ENCODE measurements at regions not wholly inside any gene's neighbourhood (a gene's known extent, or its start where the extent isn't known, plus 50 kb on each side); places are given as distances from the start of the nearest gene placed in this dataset.

- TF ChIP-seq GATA3 (IDR thresholded peaks at IDR 0.05; ENCODE audit: low read depth, low read length) (no peak), GATA2 (IDR thresholded peaks at IDR 0.05; ENCODE audit: low read depth, low read length) (no peak)
These were observed 410.0 kb upstream of the KCNH7 start for GRCh38 chr2:163248376-163249253.

DNA sequence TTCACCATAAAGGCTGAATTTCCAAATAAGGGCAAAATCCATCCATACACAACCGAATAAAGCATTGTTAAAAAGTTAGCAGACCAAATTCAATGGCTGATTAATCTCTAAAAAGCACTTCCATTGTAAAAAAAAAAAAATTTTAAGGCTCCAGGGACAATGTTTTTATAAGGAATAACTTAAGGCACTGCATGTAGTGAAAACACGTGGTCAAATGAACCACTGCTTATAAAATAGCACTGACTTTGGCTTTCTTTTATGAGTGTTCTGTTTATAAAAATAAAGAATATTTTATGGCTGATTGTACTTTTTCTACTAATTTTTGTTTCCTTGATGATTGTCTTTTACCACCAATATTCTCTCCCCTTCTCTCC, 409.3 kb upstream of the KCNH7 start:
- TF ChIP-seq GATA3 (IDR thresholded peaks at IDR 0.05; ENCODE audit: low read depth, low read length) = no peak
- TF ChIP-seq GATA2 (IDR thresholded peaks at IDR 0.05; ENCODE audit: low read depth, low read length) = no peak

- TF ChIP-seq GATA3 (IDR thresholded peaks at IDR 0.05; ENCODE audit: low read depth, low read length) = no peak
- no peak for TF ChIP-seq GATA2 (IDR thresholded peaks at IDR 0.05; ENCODE audit: low read depth, low read length)
These were observed 408.7 kb upstream of the KCNH7 start for GRCh38 chr2:163247156-163247846.

DNA sequence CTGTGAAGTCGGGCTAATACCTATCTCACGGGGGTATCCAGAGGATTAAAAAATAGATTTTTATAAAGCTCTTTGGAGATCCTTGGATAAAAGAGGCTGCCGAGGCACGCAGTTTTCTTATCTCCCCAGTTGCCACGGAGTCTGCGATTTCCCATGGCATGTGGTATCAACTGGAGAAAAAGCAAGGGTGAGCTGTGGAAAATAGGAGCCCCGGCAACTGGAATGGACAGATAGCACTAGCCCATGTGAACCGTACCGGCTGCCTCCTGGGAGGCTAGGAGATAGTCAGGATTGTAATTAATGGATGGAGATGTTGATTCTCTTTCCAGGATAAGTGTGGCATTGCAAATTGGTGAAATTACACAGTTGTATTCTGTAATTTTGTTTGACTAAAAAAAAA, 407.6 kb upstream of the KCNH7 start:
- TF ChIP-seq GATA2 (IDR thresholded peaks at IDR 0.05; ENCODE audit: low read depth, low read length) = no peak

- no peak for TF ChIP-seq GATA2 (IDR thresholded peaks at IDR 0.05; ENCODE audit: low read depth, low read length)
- no peak for TF ChIP-seq GATA3 (IDR thresholded peaks at IDR 0.05; ENCODE audit: low read depth, low read length)
These were observed 398.0 kb upstream of the KCNH7 start for GRCh38 chr2:163236553-163236952.

DNA sequence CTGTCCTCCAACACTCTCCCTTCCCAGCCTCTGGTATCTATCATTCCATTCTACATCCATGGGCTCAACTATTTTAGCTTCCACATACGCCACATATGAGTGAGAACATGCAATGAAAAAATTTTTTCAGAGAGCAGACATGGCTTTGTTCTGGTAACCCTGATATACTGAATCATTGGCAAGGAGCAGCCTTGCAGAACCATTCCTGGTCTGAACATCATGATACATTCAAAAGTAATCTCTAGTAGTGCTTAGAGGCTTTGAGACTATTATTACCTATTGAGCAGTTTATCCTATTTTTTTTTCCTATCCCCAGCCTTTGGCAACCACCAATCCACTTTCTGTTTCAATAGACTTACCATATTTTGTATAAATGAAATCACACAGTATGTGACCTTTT, 393.1 kb upstream of the KCNH7 start:
- TF ChIP-seq GATA2 (IDR thresholded peaks at IDR 0.05; ENCODE audit: low read depth, low read length) (no peak), GATA3 (IDR thresholded peaks at IDR 0.05; ENCODE audit: low read depth, low read length) (no peak)

GRCh38 chr2:163213661-163214081, 375.1 kb upstream of the KCNH7 start:
- TF ChIP-seq GATA3 (IDR thresholded peaks at IDR 0.05; ENCODE audit: low read depth, low read length) (no peak), GATA2 (IDR thresholded peaks at IDR 0.05; ENCODE audit: low read depth, low read length) (no peak)

DNA sequence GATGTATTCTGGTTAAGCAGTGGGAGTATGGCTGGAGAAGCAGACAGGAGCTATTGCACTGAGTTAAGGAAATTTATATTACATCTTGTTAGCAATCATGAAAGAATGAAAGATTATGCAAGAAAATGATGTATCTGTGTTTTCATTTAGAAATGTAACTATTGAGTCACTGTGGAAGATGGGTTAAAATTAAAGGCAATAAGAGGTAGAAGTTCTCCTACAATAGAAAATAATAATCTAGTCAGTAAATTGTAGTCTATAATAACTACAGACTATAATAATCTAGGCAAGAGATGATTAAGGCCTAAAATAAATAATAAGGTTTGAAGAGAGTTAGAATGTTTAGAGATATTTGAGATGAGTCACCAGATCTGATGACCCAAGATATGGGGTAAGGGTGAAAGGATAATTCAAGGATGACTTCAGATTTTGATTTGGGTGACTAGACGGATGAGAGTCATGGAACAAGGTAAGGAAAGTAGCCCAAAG, 371.9 kb upstream of the KCNH7 start:
- TF ChIP-seq GATA2 (IDR thresholded peaks at IDR 0.05; ENCODE audit: low read depth, low read length) (no peak), GATA3 (IDR thresholded peaks at IDR 0.05; ENCODE audit: low read depth, low read length) (no peak)

DNA sequence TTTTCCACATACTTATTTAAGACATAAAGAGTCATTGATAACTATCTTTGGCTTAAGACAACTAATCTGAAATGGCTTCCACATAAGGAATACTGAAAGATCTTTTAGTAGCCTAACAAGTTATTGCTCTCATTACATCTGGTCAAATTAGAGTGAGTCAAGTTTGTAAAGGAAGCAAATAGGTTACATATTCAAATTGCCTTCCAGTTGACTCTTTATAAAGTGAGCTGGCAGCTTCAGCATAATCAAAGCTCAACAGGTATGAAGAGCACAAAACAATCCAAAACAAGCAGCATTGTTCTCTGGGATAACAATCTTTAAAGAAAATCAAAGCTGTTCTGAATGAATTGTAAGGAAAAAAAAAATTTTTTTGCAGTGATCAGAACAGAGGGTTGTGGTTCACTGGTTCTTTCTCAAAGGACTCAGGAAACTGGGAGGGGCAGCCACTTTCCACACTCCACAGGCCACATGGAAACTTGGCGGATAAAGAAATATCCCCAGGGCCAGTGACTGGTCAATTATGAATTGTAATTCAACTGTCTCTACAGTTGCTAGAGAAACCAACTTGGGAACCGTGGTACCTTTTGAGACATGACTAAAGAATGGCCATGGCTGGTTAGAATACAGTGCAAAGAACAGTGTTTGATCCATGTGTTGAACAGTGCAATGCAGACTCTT, 369.3 kb upstream of the KCNH7 start:
- TF ChIP-seq GATA3 (IDR thresholded peaks at IDR 0.05; ENCODE audit: low read depth, low read length) (no peak), GATA2 (IDR thresholded peaks at IDR 0.05; ENCODE audit: low read depth, low read length) (no peak)

DNA sequence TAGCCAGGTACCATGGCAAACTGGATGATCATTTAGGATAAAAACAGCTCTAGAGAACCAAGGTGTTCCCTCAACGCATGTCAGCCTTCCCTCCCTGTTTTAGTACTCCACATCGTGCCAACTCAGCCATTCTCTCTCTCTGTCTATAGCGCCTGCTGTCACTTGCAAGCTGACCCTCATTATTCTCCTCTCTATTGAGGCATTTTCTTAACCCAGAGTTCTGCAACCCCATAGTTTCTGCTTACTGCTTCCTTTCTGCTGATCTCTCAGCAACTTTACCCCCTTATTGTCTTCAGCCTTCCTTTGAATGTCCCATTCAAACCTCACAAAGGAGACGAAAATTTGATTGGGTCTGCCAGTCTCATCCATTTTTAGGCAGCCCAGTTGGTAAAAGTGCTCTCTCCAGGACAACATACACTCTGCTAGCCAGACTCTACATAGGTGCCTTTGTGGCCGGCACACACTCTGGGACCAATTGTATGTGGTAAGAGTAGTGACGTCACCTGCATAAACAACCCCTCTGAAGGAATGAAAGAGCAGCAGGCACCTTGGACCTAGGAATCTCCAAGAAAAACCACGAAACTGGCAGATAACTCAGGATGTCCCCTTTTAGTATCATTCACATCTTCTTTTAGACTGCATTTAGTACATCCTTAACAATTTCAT, 367.2 kb upstream of the KCNH7 start:
- no peak for TF ChIP-seq GATA2 (IDR thresholded peaks at IDR 0.05; ENCODE audit: low read depth, low read length)
- TF ChIP-seq GATA3 (IDR thresholded peaks at IDR 0.05; ENCODE audit: low read depth, low read length) = no peak

DNA sequence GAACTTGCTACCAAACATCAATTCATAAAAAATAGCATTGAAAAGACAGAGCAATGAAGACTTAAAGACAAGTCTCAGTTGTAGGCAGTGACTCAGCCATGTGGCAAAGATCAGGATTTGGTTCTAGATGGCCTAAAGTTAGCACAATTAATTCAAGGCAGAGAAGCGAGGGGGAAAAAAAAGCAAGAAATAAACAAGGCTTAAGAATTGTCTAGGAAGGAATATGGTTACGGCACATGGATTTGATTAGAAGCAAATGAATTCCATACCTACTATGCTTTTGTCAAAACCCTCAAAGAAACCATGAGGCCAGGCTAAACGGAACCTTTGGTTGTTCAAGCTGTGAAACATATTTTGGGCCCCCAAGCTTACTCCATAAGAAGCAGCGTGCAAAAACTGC, 362.2 kb upstream of the KCNH7 start:
- no peak for TF ChIP-seq GATA2 (IDR thresholded peaks at IDR 0.05; ENCODE audit: low read depth, low read length)
- no peak for TF ChIP-seq GATA3 (IDR thresholded peaks at IDR 0.05; ENCODE audit: low read depth, low read length)

DNA sequence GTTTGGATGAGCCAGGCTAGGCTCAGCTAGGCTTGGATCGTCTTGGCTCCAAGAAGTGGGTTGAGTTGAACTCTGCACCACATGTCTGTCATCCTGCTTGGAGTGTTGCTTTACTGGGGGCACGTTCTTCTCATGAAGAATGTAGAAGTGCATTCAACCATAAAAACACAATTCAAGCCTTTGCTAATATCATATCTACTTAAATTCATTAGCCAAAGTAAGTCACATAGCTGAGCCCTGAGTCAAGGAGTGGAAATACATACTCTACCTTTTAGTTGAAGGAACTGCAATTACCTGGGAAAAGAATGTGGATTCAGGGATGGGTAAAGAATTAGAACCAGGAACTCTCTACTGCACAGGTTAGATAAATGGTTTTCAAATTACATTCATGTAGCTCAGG, 360.4 kb upstream of the KCNH7 start:
- no peak for TF ChIP-seq GATA2 (IDR thresholded peaks at IDR 0.05; ENCODE audit: low read depth, low read length)

- no peak for TF ChIP-seq GATA3 (IDR thresholded peaks at IDR 0.05; ENCODE audit: low read depth, low read length)
- no peak for TF ChIP-seq GATA2 (IDR thresholded peaks at IDR 0.05; ENCODE audit: low read depth, low read length)
These were observed 359.4 kb upstream of the KCNH7 start for GRCh38 chr2:163198007-163198406.

- TF ChIP-seq GATA3 (IDR thresholded peaks at IDR 0.05; ENCODE audit: low read depth, low read length) (no peak), GATA2 (IDR thresholded peaks at IDR 0.05; ENCODE audit: low read depth, low read length) (no peak)
These were observed 352.8 kb upstream of the KCNH7 start for GRCh38 chr2:163191372-163191771.

Measured in SH-SY5Y (cell line).